GM10248 (cell line): ENCODE measurements at regions not wholly inside any gene's neighbourhood (a gene's known extent, or its start where the extent isn't known, plus 50 kb on each side); places are given as distances from the start of the nearest gene placed in this dataset.

Experiments
- CTCF ChIA-PET: fragments of 300-600 bp; sonication (Branson Sonifier 250); formaldehyde crosslinking; extraction: SDS; loops from one replicate; lab custom pipeline; 2021; ENCODE audit warnings: antibody characterized with exemption; lab: Yijun Ruan, JAX
- POLR2A ChIA-PET: fragments of 350-650 bp; sonication (Branson Sonifier 250); formaldehyde crosslinking; extraction: SDS; loops from one replicate; lab custom pipeline; 2020; ENCODE audit warnings: antibody characterized with exemption; lab: Yijun Ruan, JAX
- DNase-seq: peaks from one replicate; pipeline ENCODE4 v3.0.0; 2012; ENCODE audit errors: extremely low spot score
- CTCF ChIP-seq: IDR thresholded peaks from 2 replicates; pipeline ENCODE4 v1.5.1; 2012; ENCODE audit warnings: mild to moderate bottlenecking, low read depth; ENCODE audit errors: extremely low read depth, missing control alignments, control extremely low read depth

DNA sequence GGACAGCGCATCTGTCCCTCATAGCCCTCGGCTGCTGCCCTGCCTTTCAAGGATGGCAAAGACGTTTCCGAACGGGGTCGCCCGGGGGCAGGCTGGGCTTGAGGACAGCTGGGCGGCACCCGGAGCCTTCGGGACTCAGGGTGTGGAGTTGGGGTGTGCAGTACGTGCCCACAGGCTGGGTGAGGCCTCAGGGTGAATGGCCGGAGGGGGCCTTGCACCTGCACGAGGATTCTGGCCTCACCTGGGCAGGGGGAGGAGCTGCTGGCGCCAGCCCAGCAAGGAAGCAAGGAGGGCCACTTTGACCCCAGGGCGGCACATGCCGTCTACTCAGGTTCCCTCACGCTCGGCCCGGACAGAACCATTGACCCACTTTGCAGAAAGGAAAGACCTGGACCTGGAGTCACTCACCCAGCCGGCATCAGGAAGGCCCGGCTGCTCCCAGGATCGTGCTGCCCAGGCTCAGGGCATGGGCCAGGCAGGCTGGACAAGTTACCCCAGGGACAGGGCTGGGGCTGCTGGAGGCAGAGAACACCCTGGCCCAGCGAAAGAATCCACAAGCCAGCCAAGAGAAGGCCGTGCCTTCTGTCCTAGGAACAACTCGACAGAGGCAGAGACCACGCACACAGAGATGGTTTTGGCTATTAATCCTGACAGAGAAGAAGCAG, 65.1 kb upstream of the TTC34 start:
- ChIA-PET POLR2A (no interaction called here), CTCF (no interaction called here)
- no peak for DNase-seq
- no peak for TF ChIP-seq CTCF

GRCh38 chr1:2867087-2867425, 65.6 kb upstream of the TTC34 start:
- TF ChIP-seq CTCF: no peak
- ChIA-PET CTCF (no interaction called here), POLR2A (no interaction called here)
- DNase-seq: no peak

GRCh38 chr1:2867861-2868260, 66.4 kb upstream of the TTC34 start:
- ChIA-PET CTCF (no interaction called here), POLR2A (no interaction called here)
- TF ChIP-seq CTCF: no peak
- no peak for DNase-seq

DNA sequence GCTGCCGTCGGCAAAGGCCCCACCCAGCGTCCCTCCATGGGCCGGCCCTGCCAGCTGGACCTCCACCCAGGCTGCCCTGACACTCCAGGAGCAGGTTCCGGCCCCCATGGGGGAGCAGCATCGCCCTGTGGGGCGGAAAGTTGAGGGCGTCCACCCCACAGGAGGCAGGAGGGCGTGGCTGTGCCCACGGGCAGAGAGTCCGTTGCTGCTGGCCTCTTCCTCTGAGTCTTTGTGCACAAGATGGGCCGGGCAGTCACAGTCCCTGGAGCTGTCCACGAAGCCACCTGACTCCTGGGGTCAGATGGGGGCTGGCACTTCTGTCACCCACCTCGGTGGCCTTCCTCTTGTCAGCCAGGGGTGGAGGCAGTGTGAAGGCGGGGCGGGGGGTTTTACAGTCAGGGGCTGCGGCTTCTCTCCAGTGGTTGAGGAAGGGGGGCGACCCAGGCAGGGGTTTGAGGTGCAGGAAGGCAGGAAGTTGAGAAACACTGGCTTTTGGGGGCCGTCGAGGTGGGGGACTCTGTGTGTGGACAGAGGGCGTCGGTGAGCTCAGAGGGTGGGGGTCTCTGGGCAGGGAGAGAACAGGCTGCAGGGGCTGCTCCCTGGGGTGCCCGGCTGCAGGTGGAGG, 67.2 kb upstream of the TTC34 start:
- DNase-seq: no peak
- ChIA-PET CTCF (no interaction called here), POLR2A (no interaction called here)
- TF ChIP-seq CTCF: no peak

- POLR2A ChIA-PET: no interaction called here
- no peak for TF ChIP-seq CTCF
- DNase-seq: no peak
- CTCF ChIA-PET: no interaction called here
Observed at GRCh38 chr1:2871246-2871815, 69.8 kb upstream of the TTC34 start.

DNA sequence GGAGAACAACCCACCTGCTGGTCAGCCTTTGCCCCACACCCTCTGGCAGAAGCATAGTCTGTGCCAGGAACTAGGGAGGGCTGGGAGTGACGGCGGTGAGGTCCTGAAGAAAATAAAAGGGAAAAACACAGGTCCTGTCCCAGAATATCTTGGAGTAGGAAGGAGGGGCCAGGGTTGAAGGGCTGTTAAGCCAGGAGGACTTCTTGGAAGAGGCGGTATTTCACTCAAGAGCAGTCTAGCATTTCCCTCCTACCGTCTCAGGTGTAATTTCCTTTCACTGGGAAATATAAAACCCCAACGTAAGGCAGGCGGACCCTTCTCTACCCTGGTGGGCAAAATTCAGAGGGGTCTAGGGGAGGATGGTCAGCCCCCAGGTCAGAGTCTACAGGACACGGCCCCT, 72.7 kb upstream of the TTC34 start:
- ChIA-PET CTCF (no interaction called here), POLR2A (no interaction called here)
- no peak for DNase-seq
- TF ChIP-seq CTCF: no peak
